ENCODE measurements at regions not wholly inside any gene's neighbourhood (a gene's known extent, or its start where the extent isn't known, plus 50 kb on each side); places are given as distances from the start of the nearest gene placed in this dataset.

DNA sequence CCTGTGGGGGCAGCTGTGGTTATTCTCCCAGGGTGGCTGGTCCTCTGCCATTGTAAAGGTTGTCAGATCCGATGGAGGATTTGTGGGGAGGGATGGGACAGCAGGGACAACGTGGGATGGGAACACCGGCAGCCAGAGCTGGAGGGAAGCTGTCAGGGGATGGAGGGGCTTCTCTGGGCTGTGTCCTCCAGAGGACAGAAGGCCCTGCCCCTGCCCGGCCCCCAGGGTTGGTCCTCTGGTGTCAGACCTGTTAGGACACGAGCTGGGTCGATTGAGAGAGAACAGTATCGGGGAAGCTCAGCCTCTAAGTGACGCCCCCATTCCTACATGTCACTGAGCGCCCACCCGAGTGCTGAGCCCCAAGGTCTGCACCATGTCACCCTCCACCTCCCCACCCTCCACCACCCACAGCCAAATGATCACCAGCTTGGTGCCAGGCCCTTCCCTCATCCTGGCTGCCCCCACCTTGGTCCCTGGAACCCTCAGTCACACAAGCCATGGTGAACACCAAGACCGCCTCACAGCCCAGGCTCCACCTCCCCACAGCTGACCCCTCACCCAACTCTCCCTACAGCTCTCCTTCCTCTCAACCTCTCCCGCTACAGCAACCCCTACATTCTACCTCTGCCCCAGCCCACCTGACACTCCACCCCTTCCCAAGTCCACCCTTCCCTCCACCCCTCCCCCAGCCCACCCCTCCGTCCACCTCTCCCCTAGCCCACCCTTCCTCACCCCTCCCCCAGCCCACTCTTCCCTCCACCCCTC, 244.4 kb downstream of the MATN1 start:
- no peaks in the 10 kb centered on the region for H3K79me2 ChIP-seq (ENCODE audit: control insufficient read depth, insufficient read depth, low read length)
- H3K36me3 ChIP-seq (ENCODE audit: control insufficient read depth in 2 of 2, extremely low read depth in 1 of 2, insufficient read depth in 2 of 2, low read length in 2 of 2) = no peaks in the 10 kb centered on the region
- H3K27me3 ChIP-seq (ENCODE audit: control insufficient read depth, extremely low read depth, insufficient read depth, low read length) = no peaks in the 10 kb centered on the region
- TF ChIP-seq, protein P1, sequence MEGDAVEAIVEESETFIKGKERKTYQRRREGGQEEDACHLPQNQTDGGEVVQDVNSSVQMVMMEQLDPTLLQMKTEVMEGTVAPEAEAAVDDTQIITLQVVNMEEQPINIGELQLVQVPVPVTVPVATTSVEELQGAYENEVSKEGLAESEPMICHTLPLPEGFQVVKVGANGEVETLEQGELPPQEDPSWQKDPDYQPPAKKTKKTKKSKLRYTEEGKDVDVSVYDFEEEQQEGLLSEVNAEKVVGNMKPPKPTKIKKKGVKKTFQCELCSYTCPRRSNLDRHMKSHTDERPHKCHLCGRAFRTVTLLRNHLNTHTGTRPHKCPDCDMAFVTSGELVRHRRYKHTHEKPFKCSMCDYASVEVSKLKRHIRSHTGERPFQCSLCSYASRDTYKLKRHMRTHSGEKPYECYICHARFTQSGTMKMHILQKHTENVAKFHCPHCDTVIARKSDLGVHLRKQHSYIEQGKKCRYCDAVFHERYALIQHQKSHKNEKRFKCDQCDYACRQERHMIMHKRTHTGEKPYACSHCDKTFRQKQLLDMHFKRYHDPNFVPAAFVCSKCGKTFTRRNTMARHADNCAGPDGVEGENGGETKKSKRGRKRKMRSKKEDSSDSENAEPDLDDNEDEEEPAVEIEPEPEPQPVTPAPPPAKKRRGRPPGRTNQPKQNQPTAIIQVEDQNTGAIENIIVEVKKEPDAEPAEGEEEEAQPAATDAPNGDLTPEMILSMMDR (optimal IDR thresholded peaks at IDR 0.05 in 1 of 3, IDR thresholded peaks at IDR 0.05 in 1 of 3, conservative IDR thresholded peaks at IDR 0.05 in 1 of 3; ENCODE audit: extremely low read depth in 1 of 3, insufficient read depth in 2 of 3, low read length in 3 of 3) = no peak
- TF ChIP-seq EZH2 (IDR thresholded peaks at IDR 0.05; ENCODE audit: low read length) = no peak
- H3K9me1 ChIP-seq (ENCODE audit: control insufficient read depth, extremely low read depth, insufficient read depth, low read length) = no peaks in the 10 kb centered on the region
- H4K20me1 ChIP-seq (ENCODE audit: control insufficient read depth, extremely low read depth, insufficient read depth, low read length) = no peaks in the 10 kb centered on the region
- H3K4me3 ChIP-seq (ENCODE audit: control insufficient read depth in 2 of 3, extremely low read depth in 1 of 3, insufficient read depth in 2 of 3, low read depth in 1 of 3, low read length in 3 of 3) = no peak overlapping the region
- dilution Hi-C loops (cut with MboI; ENCODE audit: extremely low pct_ligation_motif_present, low sequenced_read_pairs) = no loop called here
- H3K27ac ChIP-seq (ENCODE audit: control insufficient read depth, insufficient read depth, low read length) = no peak overlapping the region
- H3K9me3 ChIP-seq (ENCODE audit: control insufficient read depth, low read depth, low read length) = peaks cover 10% of the 10 kb centered on the region
- no peak overlapping the region for H3K4me2 ChIP-seq (ENCODE audit: control insufficient read depth, extremely low read depth, insufficient read depth, low read depth, low read length)
- no peak overlapping the region for H2AFZ ChIP-seq (ENCODE audit: control insufficient read depth, low read length)
- FAIRE-seq (no peak), DNase-seq (ENCODE audit: low read depth, low spot score) (no peak)
- H3K9ac ChIP-seq (ENCODE audit: control insufficient read depth, extremely low read depth, insufficient read depth, low read length) = no peak overlapping the region
- H3K4me1 ChIP-seq (ENCODE audit: control insufficient read depth, extremely low read depth, insufficient read depth, low read length) = no peaks in the 10 kb centered on the region

DNA sequence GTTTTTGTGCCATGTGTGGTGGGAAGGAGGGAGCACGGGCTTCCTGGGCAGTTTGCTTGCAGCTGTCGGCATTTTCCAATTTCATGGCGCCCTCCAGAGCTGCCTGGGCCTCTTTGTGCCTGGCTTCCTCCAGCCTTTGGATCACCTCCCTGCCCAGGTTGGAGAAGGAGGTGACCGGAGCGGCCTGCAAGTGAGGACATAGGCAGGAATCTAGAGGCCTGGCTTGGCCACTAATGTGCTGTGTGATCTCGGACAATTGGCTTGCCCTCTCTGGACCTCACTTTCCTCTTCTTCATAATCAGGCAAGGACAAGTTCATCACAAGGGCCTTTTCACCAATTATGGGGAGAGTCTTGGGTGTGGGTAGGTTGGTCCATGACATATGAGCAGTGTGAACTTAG, 245.1 kb downstream of the MATN1 start:
- Histone ChIP-seq H3K27ac (ENCODE audit: control insufficient read depth, insufficient read depth, low read length) (no peak overlapping the region), H3K27me3 (ENCODE audit: control insufficient read depth, extremely low read depth, insufficient read depth, low read length) (no peaks in the 10 kb centered on the region), H3K79me2 (ENCODE audit: control insufficient read depth, insufficient read depth, low read length) (no peaks in the 10 kb centered on the region), H4K20me1 (ENCODE audit: control insufficient read depth, extremely low read depth, insufficient read depth, low read length) (no peaks in the 10 kb centered on the region), H3K4me2 (ENCODE audit: control insufficient read depth, extremely low read depth, insufficient read depth, low read depth, low read length) (no peak overlapping the region), H2AFZ (ENCODE audit: control insufficient read depth, low read length) (no peak overlapping the region), H3K9me3 (ENCODE audit: control insufficient read depth, low read depth, low read length) (peaks cover 10% of the 10 kb centered on the region), H3K9ac (ENCODE audit: control insufficient read depth, extremely low read depth, insufficient read depth, low read length) (no peak overlapping the region), H3K9me1 (ENCODE audit: control insufficient read depth, extremely low read depth, insufficient read depth, low read length) (no peaks in the 10 kb centered on the region), H3K4me3 (ENCODE audit: control insufficient read depth in 2 of 3, extremely low read depth in 1 of 3, insufficient read depth in 2 of 3, low read depth in 1 of 3, low read length in 3 of 3) (no peak overlapping the region), H3K4me1 (ENCODE audit: control insufficient read depth, extremely low read depth, insufficient read depth, low read length) (no peaks in the 10 kb centered on the region), H3K36me3 (ENCODE audit: control insufficient read depth in 2 of 2, extremely low read depth in 1 of 2, insufficient read depth in 2 of 2, low read length in 2 of 2) (no peaks in the 10 kb centered on the region)
- FAIRE-seq = no peak
- no peak for DNase-seq (ENCODE audit: low read depth, low spot score)
- dilution Hi-C loops (cut with MboI; ENCODE audit: extremely low pct_ligation_motif_present, low sequenced_read_pairs) = no loop called here
- TF ChIP-seq, protein P1 (optimal IDR thresholded peaks at IDR 0.05 in 1 of 3, IDR thresholded peaks at IDR 0.05 in 1 of 3, conservative IDR thresholded peaks at IDR 0.05 in 1 of 3; ENCODE audit: extremely low read depth in 1 of 3, insufficient read depth in 2 of 3, low read length in 3 of 3) = no peak
- no peak for TF ChIP-seq EZH2 (IDR thresholded peaks at IDR 0.05; ENCODE audit: low read length)

All from keratinocyte (primary cell).